NB4 (cell line): ENCODE measurements at regions not wholly inside any gene's neighbourhood (a gene's known extent, or its start where the extent isn't known, plus 50 kb on each side); places are given as distances from the start of the nearest gene placed in this dataset.

Experiments
- DNase-seq: peaks from one replicate; pipeline ENCODE4 v3.0.0; 2010; ENCODE audit warnings: low read depth
- H3K4me3 ChIP-seq: one replicate; pipeline ENCODE4 v1.5.1; 2011; ENCODE audit warnings: mild to moderate bottlenecking, low read depth, low read length, moderate library complexity
- CTCF ChIP-seq: IDR thresholded peaks from one replicate; pipeline ENCODE4 v1.5.1; 2012; ENCODE audit warnings: low read depth, low read length
- MAX ChIP-seq: IDR thresholded peaks from 2 replicates; pipeline ENCODE4 v1.6.1; 2011; ENCODE audit warnings: low read depth, low read length
- MYC ChIP-seq: IDR thresholded peaks from 2 replicates; pipeline ENCODE4 v1.6.1; 2011; ENCODE audit warnings: low read depth, low read length
- POLR2A ChIP-seq: IDR thresholded peaks from 2 replicates; pipeline ENCODE4 v1.6.1; 2011; ENCODE audit warnings: mild to moderate bottlenecking; ENCODE audit not compliant: insufficient read length; ENCODE audit errors: extremely low read depth

- no peak for DNase-seq
- H3K4me3 ChIP-seq, result no peak overlapping the region
- TF ChIP-seq POLR2A, result no peak
- TF ChIP-seq MYC, result no peak
- no peak for TF ChIP-seq MAX
- TF ChIP-seq CTCF, result no peak
Measured at GRCh38 chr7:84617265-84618030, 422.9 kb upstream of the SEMA3A start.

- TF ChIP-seq MYC (no peak), MAX (peak; percentile 69)
- no peak for DNase-seq
- no peak overlapping the region for H3K4me3 ChIP-seq
Measured at GRCh38 chr7:84614821-84615501, 420.4 kb upstream of the SEMA3A start.

GRCh38 chr7:84612981-84613681, 418.5 kb upstream of the SEMA3A start:
- TF ChIP-seq MYC (no peak), CTCF (no peak), POLR2A (no peak), MAX (no peak)
- H3K4me3 ChIP-seq, result no peak overlapping the region
- no peak for DNase-seq

GRCh38 chr7:84611391-84611790, 416.8 kb upstream of the SEMA3A start:
- DNase-seq, result no peak
- TF ChIP-seq CTCF (no peak), MYC (no peak), POLR2A (no peak), MAX (no peak)
- H3K4me3 ChIP-seq, result no peak overlapping the region

GRCh38 chr7:84610390-84610789, 415.8 kb upstream of the SEMA3A start:
- no peak for DNase-seq
- TF ChIP-seq POLR2A, result no peak
- no peak for TF ChIP-seq CTCF
- no peak for TF ChIP-seq MYC
- TF ChIP-seq MAX, result no peak
- no peak overlapping the region for H3K4me3 ChIP-seq

- TF ChIP-seq MAX (no peak), CTCF (no peak), MYC (no peak), POLR2A (no peak)
- no peak overlapping the region for H3K4me3 ChIP-seq
- no peak for DNase-seq
Measured at GRCh38 chr7:84605301-84605700, 410.7 kb upstream of the SEMA3A start.
